Liver (tissue), 8 donors: ENCODE measurements at regions not wholly inside any gene's neighbourhood (a gene's known extent, or its start where the extent isn't known, plus 50 kb on each side); places are given as distances from the start of the nearest gene placed in this dataset.

Experiments used
- DNase-seq: peaks from one replicate; pipeline ENCODE4 v3.0.0-alpha.2; 2017; ENCODE audit warnings: low spot score
- H3K27ac ChIP-seq, 2 donors: one replicate each; pipeline ENCODE4 v1.7.0; 2013; ENCODE audit warnings: inconsistent platforms in 2 of 2, low read length in 2 of 2, control low read depth in 1 of 2, low read depth in 1 of 2, mild to moderate bottlenecking in 1 of 2
- H3K27me3 ChIP-seq, 4 donors: one replicate each; pipeline versions ENCODE4 v1.6.1 to v1.7.0; 2013; ENCODE audit warnings: low read length in 3 of 4, inconsistent platforms in 1 of 4, mild to moderate bottlenecking in 1 of 4, moderate library complexity in 1 of 4; ENCODE audit not compliant: control insufficient read depth in 4 of 4, insufficient read depth in 4 of 4
- H3K36me3 ChIP-seq, 4 donors: one replicate each; pipeline versions ENCODE4 v1.6.1 to v1.7.0; 2013; ENCODE audit warnings: low read length in 3 of 4, mild to moderate bottlenecking in 3 of 4, low read depth in 1 of 4, moderate library complexity in 1 of 4; ENCODE audit not compliant: control insufficient read depth in 4 of 4, insufficient read depth in 3 of 4
- H3K4me1 ChIP-seq, 4 donors: one replicate each; pipeline versions ENCODE4 v1.6.1 to v1.7.0; 2013; ENCODE audit warnings: low read length in 3 of 4, mild to moderate bottlenecking in 3 of 4, moderate library complexity in 1 of 4; ENCODE audit not compliant: control insufficient read depth in 4 of 4, insufficient read depth in 4 of 4
- H3K4me3 ChIP-seq, 3 donors: one replicate each; pipeline versions ENCODE4 v1.6.1 to v1.7.0; 2013; ENCODE audit warnings: low read length in 3 of 3, control low read depth in 1 of 3, low read depth in 1 of 3, mild to moderate bottlenecking in 1 of 3
- H3K9ac ChIP-seq, 2 donors: one replicate each; pipeline ENCODE4 v1.7.0; 2013; ENCODE audit warnings: low read length in 2 of 2, mild to moderate bottlenecking in 2 of 2, moderate library complexity in 2 of 2, control low read depth in 1 of 2, low read depth in 1 of 2
- H3K9me3 ChIP-seq, 4 donors: one replicate each; pipeline versions ENCODE4 v1.6.1 to v1.7.0; 2013; ENCODE audit warnings: low read length in 3 of 4; ENCODE audit not compliant: control insufficient read depth in 4 of 4
- ATF3 ChIP-seq: IDR thresholded peaks from 2 replicates; pipeline ENCODE4 v1.6.1; 2016; ENCODE audit warnings: antibody characterized with exemption
- CTCF ChIP-seq: fragments of 150-350 bp; IDR thresholded peaks from 2 replicates; pipeline ENCODE4 v1.5.1; 2017; ENCODE audit warnings: improper control_type of control experiment, low read depth, low read length; ENCODE audit not compliant: missing input control
- EGR1 ChIP-seq, 2 donors: IDR thresholded peaks; 2 replicates each; pipeline ENCODE4 v1.6.1; 2016 to 2018; ENCODE audit warnings: antibody characterized with exemption in 2 of 2, low read depth in 2 of 2
- FOXA1 ChIP-seq: IDR thresholded peaks from 2 replicates; pipeline ENCODE4 v1.6.1; 2016; ENCODE audit warnings: antibody characterized with exemption
- FOXA2 ChIP-seq: IDR thresholded peaks from 2 replicates; pipeline ENCODE4 v1.6.1; 2016; ENCODE audit warnings: antibody characterized with exemption
- HNF4A ChIP-seq, 2 donors: conservative IDR thresholded peaks; 2 replicates each; pipeline ENCODE4 v1.6.1; 2016; ENCODE audit warnings: antibody characterized with exemption in 2 of 2, mild to moderate bottlenecking in 2 of 2
- HNF4G ChIP-seq: IDR thresholded peaks from 2 replicates; pipeline ENCODE4 v1.6.1; 2016; ENCODE audit warnings: antibody characterized with exemption
- JUND ChIP-seq, 2 donors: IDR thresholded peaks; 2 replicates each; pipeline ENCODE4 v1.6.1; 2016; ENCODE audit warnings: antibody characterized with exemption in 2 of 2
- MAX ChIP-seq: IDR thresholded peaks from 2 replicates; pipeline ENCODE4 v1.6.1; 2016; ENCODE audit warnings: antibody characterized with exemption
- NR2F2 ChIP-seq: IDR thresholded peaks from 2 replicates; pipeline ENCODE4 v1.6.1; 2016; ENCODE audit warnings: antibody characterized with exemption
- RAD21 ChIP-seq, 2 donors: IDR thresholded peaks; 2 replicates each; pipeline ENCODE4 v1.6.1; 2016; ENCODE audit warnings: antibody characterized with exemption in 2 of 2, mild to moderate bottlenecking in 2 of 2
- REST ChIP-seq: IDR thresholded peaks from 2 replicates; pipeline ENCODE4 v1.6.1; 2016; ENCODE audit warnings: antibody characterized with exemption, mild to moderate bottlenecking
- SP1 ChIP-seq: IDR thresholded peaks from 2 replicates; pipeline ENCODE4 v1.6.1; 2018; ENCODE audit warnings: antibody characterized with exemption, mild to moderate bottlenecking
- TAF1 ChIP-seq: conservative IDR thresholded peaks from 2 replicates; pipeline ENCODE4 v1.6.1; 2016; ENCODE audit warnings: antibody characterized with exemption, mild to moderate bottlenecking
- YY1 ChIP-seq: IDR thresholded peaks from 2 replicates; pipeline ENCODE4 v1.6.1; 2016; ENCODE audit warnings: antibody characterized with exemption, mild to moderate bottlenecking
- ZBTB33 ChIP-seq: IDR thresholded peaks from 2 replicates; pipeline ENCODE4 v1.6.1; 2016; ENCODE audit warnings: antibody characterized with exemption
- WGBS: extraction: QIAGEN DNeasy Blood & Tissue Kit; methylation state at CpG from one replicate; pipeline ENCODE4 v1.1.7; 2013; 5-methylcytosine and 5-hydroxymethylcytosine counted together
- donor health status: healthy.
- donor health status: healthy.
- donor health status: healthy.
- donor health status: healthy.
- donor health status: healthy.

- Histone ChIP-seq H3K36me3 (no peaks in the 10 kb centered on the region), H3K27ac (no peak overlapping the region), H3K9me3 (no peaks in the 10 kb centered on the region), H3K4me3 (no peak overlapping the region), H3K27me3 (peaks cover 0 to 2% (median 0%) of the 10 kb centered on the region in 4 donors), H3K4me1 (no peaks in the 10 kb centered on the region), H3K9ac (no peak overlapping the region)
- DNase-seq = no peak
- TF ChIP-seq NR2F2 (no peak), FOXA1 (no peak), ZBTB33 (no peak), RAD21 (IDR thresholded peaks at IDR 0.05) (no peak), JUND (IDR thresholded peaks at IDR 0.05) (no peak), CTCF (no peak), EGR1 (IDR thresholded peaks at IDR 0.05; ENCODE audit: low read depth in 2 of 2) (no peak), REST (no peak), HNF4G (no peak), FOXA2 (no peak), ATF3 (no peak), TAF1 (no peak), HNF4A (conservative IDR thresholded peaks at IDR 0.05) (no peak), MAX (no peak), YY1 (no peak), SP1 (no peak)
- WGBS = 75% methylated on average over 8 of the region's 8 CpGs
Observed at GRCh38 chr6:4582506-4583417, 193.4 kb upstream of the CDYL start.
